Subcutaneous adipose tissue (tissue), 1 donor: ENCODE measurements at regions not wholly inside any gene's neighbourhood (a gene's known extent, or its start where the extent isn't known, plus 50 kb on each side); places are given as distances from the start of the nearest gene placed in this dataset.

Source experiments
- CTCF ChIP-seq: fragments of 450-650 bp; IDR thresholded peaks from one replicate; pipeline ENCODE4 v1.5.1; 2016; ENCODE audit warnings: low read depth, mild to moderate bottlenecking, control low read depth, antibody characterized with exemption, moderate library complexity

- TF ChIP-seq CTCF: no peak
Measured at GRCh38 chr3:62926494-62926893, 51.3 kb upstream of the CADPS start.

- TF ChIP-seq CTCF: no peak
Measured at GRCh38 chr3:62928256-62928655, 53.0 kb upstream of the CADPS start.

GRCh38 chr3:62929771-62930170 lies 54.6 kb upstream of the CADPS start:
- no peak for TF ChIP-seq CTCF

- TF ChIP-seq CTCF: no peak
Measured at GRCh38 chr3:62935793-62936192, 60.6 kb upstream of the CADPS start.

GRCh38 chr3:62936626-62937254 lies 61.5 kb upstream of the CADPS start:
- no peak for TF ChIP-seq CTCF

- no peak for TF ChIP-seq CTCF
Measured at GRCh38 chr3:62938583-62938982, 63.4 kb upstream of the CADPS start.

GRCh38 chr3:62939707-62940106 lies 64.5 kb upstream of the CADPS start:
- TF ChIP-seq CTCF: no peak
